Neural cell (in vitro differentiated cells): ENCODE measurements at regions not wholly inside any gene's neighbourhood (a gene's known extent, or its start where the extent isn't known, plus 50 kb on each side); places are given as distances from the start of the nearest gene placed in this dataset.

Experiments used
- H2AFZ ChIP-seq: fragments of 200-600, 300-800 bp; sonication (generic), shearing (Covaris generic); 2 replicates; pipeline ENCODE4 v1.6.0; 2014; ENCODE audit warnings: low read depth, mild to moderate bottlenecking, antibody characterized with exemption, low read length, moderate library complexity
- H3F3A ChIP-seq: fragments of 200-600 bp; shearing (Covaris generic); 2 replicates; pipeline ENCODE4 v1.6.1; 2016; ENCODE audit warnings: mild to moderate bottlenecking, moderate library complexity, mixed read lengths, antibody characterized with exemption, low read length; ENCODE audit not compliant: insufficient read depth, poor library complexity, severe bottlenecking
- H3K27ac ChIP-seq: fragments of 200-600, 300-800 bp; sonication (generic), shearing (Covaris generic); 2 replicates; pipeline ENCODE4 v1.5.1; 2014; ENCODE audit warnings: mild to moderate bottlenecking, low read length, moderate library complexity
- H3K27me3 ChIP-seq: fragments of 300-800, 200-600 bp; sonication (generic), shearing (Covaris generic); 2 replicates; pipeline ENCODE4 v1.6.0; 2014; ENCODE audit warnings: mild to moderate bottlenecking, low read depth, low read length, moderate library complexity; ENCODE audit not compliant: insufficient read depth
- H3K36me3 ChIP-seq: fragments of 300-800, 200-600 bp; sonication (generic), shearing (Covaris generic); 2 replicates; pipeline ENCODE4 v1.5.1; 2014; ENCODE audit warnings: mild to moderate bottlenecking, antibody characterized with exemption, low read length, moderate library complexity; ENCODE audit not compliant: insufficient read depth
- H3K4me2 ChIP-seq: fragments of 300-800, 200-600 bp; sonication (generic), shearing (Covaris generic); 2 replicates; pipeline ENCODE4 v1.6.0; 2014; ENCODE audit warnings: mild to moderate bottlenecking, low read length
- H3K4me3 ChIP-seq: fragments of 300-800, 200-600 bp; sonication (generic), shearing (Covaris generic); 2 replicates; pipeline ENCODE4 v1.5.1; 2014; ENCODE audit warnings: mild to moderate bottlenecking, low read length, moderate library complexity
- H3K79me2 ChIP-seq: fragments of 200-600 bp; shearing (Covaris generic); replicated peaks from 2 replicates; pipeline ENCODE4 v1.6.0; 2014; ENCODE audit warnings: mild to moderate bottlenecking, low read length, moderate library complexity; ENCODE audit not compliant: insufficient read depth
- H3K9ac ChIP-seq: fragments of 300-800, 200-600 bp; sonication (generic), shearing (Covaris generic); 2 replicates; pipeline ENCODE4 v1.6.1; 2016; ENCODE audit warnings: mild to moderate bottlenecking, low read length, mixed read lengths
- H3K9me2 ChIP-seq: fragments of 200-600 bp; shearing (Covaris generic); 2 replicates; pipeline ENCODE4 v1.6.1; 2016; ENCODE audit warnings: mild to moderate bottlenecking, low read length, mixed read lengths; ENCODE audit not compliant: insufficient read depth
- H3K9me3 ChIP-seq: fragments of 200-600, 300-800 bp; sonication (generic), shearing (Covaris generic); 2 replicates; pipeline ENCODE4 v1.6.1; 2016; ENCODE audit warnings: mild to moderate bottlenecking, mixed run types, low read length, moderate library complexity, mixed read lengths
- H4K20me1 ChIP-seq: fragments of 200-600 bp; shearing (Covaris generic); 2 replicates; pipeline ENCODE4 v1.6.1; 2016; ENCODE audit warnings: mild to moderate bottlenecking, mixed run types; ENCODE audit not compliant: insufficient read depth
- EP300 ChIP-seq: fragments of 450-650 bp; conservative IDR thresholded peaks from 2 replicates; pipeline ENCODE4 v1.6.1; 2014; ENCODE audit warnings: antibody characterized with exemption, mild to moderate bottlenecking, moderate library complexity; ENCODE audit not compliant: poor library complexity, severe bottlenecking
- EZH2 ChIP-seq: fragments of 200-600, 300-800 bp; shearing (Covaris generic), sonication (generic); IDR thresholded peaks from 2 replicates; pipeline ENCODE4 v1.6.1; 2014; ENCODE audit warnings: antibody characterized with exemption, low read length, borderline replicate concordance, mild to moderate bottlenecking; ENCODE audit not compliant: insufficient read depth, poor library complexity, severe bottlenecking
- MXI1 ChIP-seq: fragments of 450-650 bp; conservative IDR thresholded peaks from 2 replicates; pipeline ENCODE4 v1.6.1; 2014; ENCODE audit warnings: antibody characterized with exemption, mild to moderate bottlenecking; ENCODE audit not compliant: poor library complexity, severe bottlenecking
- POLR2AphosphoS5 ChIP-seq: IDR thresholded peaks from 2 replicates; pipeline ENCODE4 v1.6.1; 2012
- RAD21 ChIP-seq: fragments of 450-650 bp; conservative IDR thresholded peaks from 2 replicates; pipeline ENCODE4 v1.6.1; 2014; ENCODE audit warnings: antibody characterized with exemption, mild to moderate bottlenecking, moderate library complexity
- SMC3 ChIP-seq: fragments of 450-650 bp; conservative IDR thresholded peaks from 2 replicates; pipeline ENCODE4 v1.6.1; 2014; ENCODE audit warnings: antibody characterized with exemption, mild to moderate bottlenecking, moderate library complexity; ENCODE audit not compliant: poor library complexity
- TAF1 ChIP-seq: IDR thresholded peaks from 2 replicates; pipeline ENCODE4 v1.6.1; 2012; ENCODE audit warnings: low read depth
- TF ChIP-seq, protein P1 (sequence below): fragments of 450-650 bp; IDR thresholded peaks from 2 replicates; pipeline ENCODE4 v1.5.1; 2014; ENCODE audit warnings: antibody characterized with exemption, mild to moderate bottlenecking, moderate library complexity; ENCODE audit not compliant: poor library complexity, severe bottlenecking
- TF ChIP-seq, protein P2 (sequence below): IDR thresholded peaks from 2 replicates; pipeline ENCODE4 v1.6.1; 2012; ENCODE audit warnings: borderline replicate concordance

DNA sequence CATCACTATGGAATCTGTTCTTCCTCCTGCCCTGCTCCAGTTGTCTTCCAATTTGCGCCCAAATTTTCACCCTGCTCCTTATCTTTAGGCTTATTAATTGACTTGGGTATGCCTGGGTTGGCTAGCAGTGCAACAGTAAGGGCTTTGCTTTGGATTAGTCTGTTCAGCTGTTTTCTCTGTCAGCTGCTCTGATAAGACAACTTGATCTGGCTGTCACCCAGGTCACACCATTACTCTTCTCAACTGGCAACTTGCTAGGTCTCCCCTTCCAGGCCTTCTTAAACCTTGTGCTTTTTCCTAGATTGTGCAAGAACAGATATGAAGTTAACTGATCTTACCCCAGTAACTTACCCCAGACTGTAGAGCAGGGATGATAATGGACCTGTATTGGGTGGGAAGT is 357.8 kb upstream of the LARGE1 start:
- Histone ChIP-seq H3K4me2 (no peak overlapping the region), H3F3A (no peaks in the 10 kb centered on the region), H3K27ac (no peak overlapping the region), H3K9me3 (no peaks in the 10 kb centered on the region), H4K20me1 (no peaks in the 10 kb centered on the region), H2AFZ (no peak overlapping the region), H3K79me2 (no peaks in the 10 kb centered on the region), H3K36me3 (no peaks in the 10 kb centered on the region), H3K27me3 (no peaks in the 10 kb centered on the region), H3K9me2 (no peaks in the 10 kb centered on the region), H3K9ac (no peak overlapping the region), H3K4me3 (no peak overlapping the region)
- TF ChIP-seq, protein P1, sequence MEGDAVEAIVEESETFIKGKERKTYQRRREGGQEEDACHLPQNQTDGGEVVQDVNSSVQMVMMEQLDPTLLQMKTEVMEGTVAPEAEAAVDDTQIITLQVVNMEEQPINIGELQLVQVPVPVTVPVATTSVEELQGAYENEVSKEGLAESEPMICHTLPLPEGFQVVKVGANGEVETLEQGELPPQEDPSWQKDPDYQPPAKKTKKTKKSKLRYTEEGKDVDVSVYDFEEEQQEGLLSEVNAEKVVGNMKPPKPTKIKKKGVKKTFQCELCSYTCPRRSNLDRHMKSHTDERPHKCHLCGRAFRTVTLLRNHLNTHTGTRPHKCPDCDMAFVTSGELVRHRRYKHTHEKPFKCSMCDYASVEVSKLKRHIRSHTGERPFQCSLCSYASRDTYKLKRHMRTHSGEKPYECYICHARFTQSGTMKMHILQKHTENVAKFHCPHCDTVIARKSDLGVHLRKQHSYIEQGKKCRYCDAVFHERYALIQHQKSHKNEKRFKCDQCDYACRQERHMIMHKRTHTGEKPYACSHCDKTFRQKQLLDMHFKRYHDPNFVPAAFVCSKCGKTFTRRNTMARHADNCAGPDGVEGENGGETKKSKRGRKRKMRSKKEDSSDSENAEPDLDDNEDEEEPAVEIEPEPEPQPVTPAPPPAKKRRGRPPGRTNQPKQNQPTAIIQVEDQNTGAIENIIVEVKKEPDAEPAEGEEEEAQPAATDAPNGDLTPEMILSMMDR = no peak
- TF ChIP-seq MXI1 = no peak
- no peak for TF ChIP-seq RAD21
- no peak for TF ChIP-seq EZH2

DNA sequence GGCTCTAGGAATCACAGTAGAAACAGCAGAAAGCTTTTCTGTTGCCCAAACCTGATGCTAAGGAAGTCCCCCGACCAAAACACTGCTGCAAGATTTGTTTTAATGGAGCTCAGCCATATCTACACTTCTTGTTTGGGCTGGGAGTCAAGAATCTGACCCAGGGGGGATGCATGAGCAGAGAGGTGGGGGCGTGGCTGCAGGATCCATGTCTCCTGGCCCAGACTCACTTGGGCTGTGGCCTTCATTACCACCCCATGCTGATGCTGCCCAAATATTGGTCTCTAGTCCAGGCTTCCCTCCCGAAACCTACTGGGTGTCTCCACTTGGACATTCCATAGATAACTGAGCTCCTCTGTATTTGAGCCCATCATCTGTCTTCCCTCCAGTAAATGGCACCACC is 361.5 kb upstream of the LARGE1 start:
- no peaks in the 10 kb centered on the region for H3K79me2 ChIP-seq
- no peaks in the 10 kb centered on the region for H3K9me3 ChIP-seq
- no peak overlapping the region for H3K4me2 ChIP-seq
- TF ChIP-seq, protein P1 = no peak
- TF ChIP-seq EP300 (no peak), SMC3 (no peak), RAD21 (no peak), POLR2AphosphoS5 (no peak), EZH2 (no peak), TAF1 (no peak), MXI1 (no peak)
- TF ChIP-seq, protein P2, sequence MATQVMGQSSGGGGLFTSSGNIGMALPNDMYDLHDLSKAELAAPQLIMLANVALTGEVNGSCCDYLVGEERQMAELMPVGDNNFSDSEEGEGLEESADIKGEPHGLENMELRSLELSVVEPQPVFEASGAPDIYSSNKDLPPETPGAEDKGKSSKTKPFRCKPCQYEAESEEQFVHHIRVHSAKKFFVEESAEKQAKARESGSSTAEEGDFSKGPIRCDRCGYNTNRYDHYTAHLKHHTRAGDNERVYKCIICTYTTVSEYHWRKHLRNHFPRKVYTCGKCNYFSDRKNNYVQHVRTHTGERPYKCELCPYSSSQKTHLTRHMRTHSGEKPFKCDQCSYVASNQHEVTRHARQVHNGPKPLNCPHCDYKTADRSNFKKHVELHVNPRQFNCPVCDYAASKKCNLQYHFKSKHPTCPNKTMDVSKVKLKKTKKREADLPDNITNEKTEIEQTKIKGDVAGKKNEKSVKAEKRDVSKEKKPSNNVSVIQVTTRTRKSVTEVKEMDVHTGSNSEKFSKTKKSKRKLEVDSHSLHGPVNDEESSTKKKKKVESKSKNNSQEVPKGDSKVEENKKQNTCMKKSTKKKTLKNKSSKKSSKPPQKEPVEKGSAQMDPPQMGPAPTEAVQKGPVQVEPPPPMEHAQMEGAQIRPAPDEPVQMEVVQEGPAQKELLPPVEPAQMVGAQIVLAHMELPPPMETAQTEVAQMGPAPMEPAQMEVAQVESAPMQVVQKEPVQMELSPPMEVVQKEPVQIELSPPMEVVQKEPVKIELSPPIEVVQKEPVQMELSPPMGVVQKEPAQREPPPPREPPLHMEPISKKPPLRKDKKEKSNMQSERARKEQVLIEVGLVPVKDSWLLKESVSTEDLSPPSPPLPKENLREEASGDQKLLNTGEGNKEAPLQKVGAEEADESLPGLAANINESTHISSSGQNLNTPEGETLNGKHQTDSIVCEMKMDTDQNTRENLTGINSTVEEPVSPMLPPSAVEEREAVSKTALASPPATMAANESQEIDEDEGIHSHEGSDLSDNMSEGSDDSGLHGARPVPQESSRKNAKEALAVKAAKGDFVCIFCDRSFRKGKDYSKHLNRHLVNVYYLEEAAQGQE = no peak
- no peaks in the 10 kb centered on the region for H4K20me1 ChIP-seq
- no peaks in the 10 kb centered on the region for H3F3A ChIP-seq
- H3K4me3 ChIP-seq = no peak overlapping the region
- H2AFZ ChIP-seq = no peak overlapping the region
- H3K27me3 ChIP-seq = no peaks in the 10 kb centered on the region
- H3K9me2 ChIP-seq = no peaks in the 10 kb centered on the region
- H3K9ac ChIP-seq = no peak overlapping the region
- no peak overlapping the region for H3K27ac ChIP-seq
- no peaks in the 10 kb centered on the region for H3K36me3 ChIP-seq
